ENCODE measurements at regions not wholly inside any gene's neighbourhood (a gene's known extent, or its start where the extent isn't known, plus 50 kb on each side); places are given as distances from the start of the nearest gene placed in this dataset.

GRCh38 chr14:97820781-97821180 is 1023.6 kb downstream of the VRK1 start:
- Histone ChIP-seq H3K79me2 (ENCODE audit: insufficient read depth) (no peaks in the 10 kb centered on the region), H3K9ac (no peak overlapping the region), H3K27me3 (ENCODE audit: insufficient read depth) (no peaks in the 10 kb centered on the region), H3K36me3 (replicated peaks in 1 of 2; ENCODE audit: control insufficient read depth in 1 of 2, insufficient read depth in 2 of 2, low read length in 1 of 2) (no peaks in the 10 kb centered on the region), H3K9me3 (0 out of 2 replicates have a peak, but pooled peaks cover 5% of the 10 kb centered on the region), H2AFZ (ENCODE audit: low read depth) (no peak overlapping the region), H3F3A (replicated peaks; ENCODE audit: insufficient read depth) (no peaks in the 10 kb centered on the region), H3K4me2 (no peak overlapping the region), H3K9me2 (no peaks in the 10 kb centered on the region), H3K4me1 (ENCODE audit: control insufficient read depth in 1 of 2, insufficient read depth in 2 of 2, low read depth in 1 of 2, low read length in 1 of 2) (no peaks in the 10 kb centered on the region), H3K4me3 (ENCODE audit: low read depth in 2 of 2, low read length in 1 of 2) (no peak overlapping the region), H4K20me1 (ENCODE audit: insufficient read depth) (no peaks in the 10 kb centered on the region), H3K27ac (ENCODE audit: low read depth in 2 of 2, low read length in 1 of 2) (no peak overlapping the region)
- CTCF ChIA-PET, result no interaction called here
- WGBS (ENCODE audit: low lambda C conversion rate), result 0% methylated on average over 2 of the region's 2 CpGs
- no peak for TF ChIP-seq CHD2 (IDR thresholded peaks at IDR 0.05; ENCODE audit: low read length, partially characterized antibody)
- TF ChIP-seq, protein P1, sequence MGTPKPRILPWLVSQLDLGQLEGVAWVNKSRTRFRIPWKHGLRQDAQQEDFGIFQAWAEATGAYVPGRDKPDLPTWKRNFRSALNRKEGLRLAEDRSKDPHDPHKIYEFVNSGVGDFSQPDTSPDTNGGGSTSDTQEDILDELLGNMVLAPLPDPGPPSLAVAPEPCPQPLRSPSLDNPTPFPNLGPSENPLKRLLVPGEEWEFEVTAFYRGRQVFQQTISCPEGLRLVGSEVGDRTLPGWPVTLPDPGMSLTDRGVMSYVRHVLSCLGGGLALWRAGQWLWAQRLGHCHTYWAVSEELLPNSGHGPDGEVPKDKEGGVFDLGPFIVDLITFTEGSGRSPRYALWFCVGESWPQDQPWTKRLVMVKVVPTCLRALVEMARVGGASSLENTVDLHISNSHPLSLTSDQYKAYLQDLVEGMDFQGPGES (IDR thresholded peaks at IDR 0.05; ENCODE audit: low read depth, low read length), result no peak
- TF ChIP-seq ELF1 (IDR thresholded peaks at IDR 0.05), result no peak
- TF ChIP-seq FOXJ3 (CRISPR knock-in tag; IDR thresholded peaks at IDR 0.05), result no peak
- TF ChIP-seq FOSL2 (IDR thresholded peaks at IDR 0.05; ENCODE audit: borderline replicate concordance, low read depth), result no peak
- POLR2A ChIA-PET, result no interaction called here
- no peak for DNase-seq

GRCh38 chr14:97824218-97824617 is 1027.0 kb downstream of the VRK1 start:
- DNase-seq, result no peak
- ChIA-PET CTCF (no interaction called here), POLR2A (no interaction called here)
- Histone ChIP-seq H3K4me2 (no peak overlapping the region), H3K9me3 (0 out of 2 replicates have a peak, but pooled peaks cover 5% of the 10 kb centered on the region), H3K36me3 (replicated peaks in 1 of 2; ENCODE audit: control insufficient read depth in 1 of 2, insufficient read depth in 2 of 2, low read length in 1 of 2) (no peaks in the 10 kb centered on the region), H3K27me3 (ENCODE audit: insufficient read depth) (no peaks in the 10 kb centered on the region), H3K9ac (no peak overlapping the region), H2AFZ (ENCODE audit: low read depth) (no peak overlapping the region), H3K27ac (ENCODE audit: low read depth in 2 of 2, low read length in 1 of 2) (no peak overlapping the region), H3K4me1 (ENCODE audit: control insufficient read depth in 1 of 2, insufficient read depth in 2 of 2, low read depth in 1 of 2, low read length in 1 of 2) (no peaks in the 10 kb centered on the region), H3F3A (replicated peaks; ENCODE audit: insufficient read depth) (no peaks in the 10 kb centered on the region), H4K20me1 (ENCODE audit: insufficient read depth) (no peaks in the 10 kb centered on the region), H3K79me2 (ENCODE audit: insufficient read depth) (no peaks in the 10 kb centered on the region), H3K4me3 (ENCODE audit: low read depth in 2 of 2, low read length in 1 of 2) (no peak overlapping the region), H3K9me2 (no peaks in the 10 kb centered on the region)
- TF ChIP-seq GATA2 (CRISPR knock-in tag; IDR thresholded peaks at IDR 0.05), result no peak
- WGBS (ENCODE audit: low lambda C conversion rate), result 0% methylated on average over 1 of the region's 1 CpG

DNA sequence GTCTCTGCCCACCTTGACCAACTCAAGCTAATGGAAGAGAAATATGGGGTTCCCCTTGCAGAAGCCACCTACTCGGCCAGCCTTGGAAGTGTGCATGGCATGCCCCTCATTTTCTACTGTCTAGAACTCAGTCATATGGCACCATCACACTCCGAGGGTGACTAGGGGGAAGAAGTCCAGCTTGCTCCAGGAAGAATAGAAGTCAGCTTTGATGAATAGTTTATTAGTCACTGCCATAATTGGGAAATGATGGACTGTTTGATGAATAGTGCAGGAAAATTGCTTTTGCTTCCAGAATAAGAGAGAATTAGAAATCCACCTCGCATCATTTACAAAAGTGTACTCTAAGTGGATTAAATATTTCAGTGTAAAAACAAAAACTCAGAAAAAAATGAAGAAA is 1030.6 kb downstream of the VRK1 start:
- Histone ChIP-seq H3K4me2 (no peak overlapping the region), H3F3A (replicated peaks; ENCODE audit: insufficient read depth) (no peaks in the 10 kb centered on the region), H3K9me2 (no peaks in the 10 kb centered on the region), H3K4me1 (ENCODE audit: control insufficient read depth in 1 of 2, insufficient read depth in 2 of 2, low read depth in 1 of 2, low read length in 1 of 2) (no peaks in the 10 kb centered on the region), H3K79me2 (ENCODE audit: insufficient read depth) (no peaks in the 10 kb centered on the region), H3K27ac (ENCODE audit: low read depth in 2 of 2, low read length in 1 of 2) (no peak overlapping the region), H3K4me3 (ENCODE audit: low read depth in 2 of 2, low read length in 1 of 2) (no peak overlapping the region), H3K27me3 (ENCODE audit: insufficient read depth) (no peaks in the 10 kb centered on the region), H3K9ac (no peak overlapping the region), H2AFZ (ENCODE audit: low read depth) (no peak overlapping the region), H4K20me1 (ENCODE audit: insufficient read depth) (no peaks in the 10 kb centered on the region), H3K9me3 (0 out of 2 replicates have a peak, but pooled peaks cover 5% of the 10 kb centered on the region), H3K36me3 (replicated peaks in 1 of 2; ENCODE audit: control insufficient read depth in 1 of 2, insufficient read depth in 2 of 2, low read length in 1 of 2) (no peaks in the 10 kb centered on the region)
- ChIA-PET CTCF (no interaction called here), POLR2A (no interaction called here)
- TF ChIP-seq TCF12 (IDR thresholded peaks at IDR 0.05) (no peak), EP300 (IDR thresholded peaks at IDR 0.05; ENCODE audit: borderline replicate concordance in 1 of 2, low read depth in 1 of 2, low read length in 1 of 2) (no peak), SIN3A (IDR thresholded peaks at IDR 0.05; ENCODE audit: borderline replicate concordance, low read depth, low read length) (no peak), MEF2A (IDR thresholded peaks at IDR 0.05; ENCODE audit: borderline replicate concordance, low read depth) (no peak), JUND (IDR thresholded peaks at IDR 0.05) (no peak), TAF1 (IDR thresholded peaks at IDR 0.05; ENCODE audit: borderline replicate concordance, low read depth, low read length) (no peak), CHD2 (IDR thresholded peaks at IDR 0.05; ENCODE audit: low read length, partially characterized antibody) (no peak), ELF1 (IDR thresholded peaks at IDR 0.05) (no peak), GABPA (IDR thresholded peaks at IDR 0.05; ENCODE audit: low read depth) (no peak), YY1 (IDR thresholded peaks at IDR 0.05; ENCODE audit: low read depth) (no peak)
- TF ChIP-seq, protein P2, sequence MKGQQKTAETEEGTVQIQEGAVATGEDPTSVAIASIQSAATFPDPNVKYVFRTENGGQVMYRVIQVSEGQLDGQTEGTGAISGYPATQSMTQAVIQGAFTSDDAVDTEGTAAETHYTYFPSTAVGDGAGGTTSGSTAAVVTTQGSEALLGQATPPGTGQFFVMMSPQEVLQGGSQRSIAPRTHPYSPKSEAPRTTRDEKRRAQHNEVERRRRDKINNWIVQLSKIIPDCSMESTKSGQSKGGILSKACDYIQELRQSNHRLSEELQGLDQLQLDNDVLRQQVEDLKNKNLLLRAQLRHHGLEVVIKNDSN (IDR thresholded peaks at IDR 0.05; ENCODE audit: borderline replicate concordance, low read depth), result no peak
- TF ChIP-seq, protein P3, sequence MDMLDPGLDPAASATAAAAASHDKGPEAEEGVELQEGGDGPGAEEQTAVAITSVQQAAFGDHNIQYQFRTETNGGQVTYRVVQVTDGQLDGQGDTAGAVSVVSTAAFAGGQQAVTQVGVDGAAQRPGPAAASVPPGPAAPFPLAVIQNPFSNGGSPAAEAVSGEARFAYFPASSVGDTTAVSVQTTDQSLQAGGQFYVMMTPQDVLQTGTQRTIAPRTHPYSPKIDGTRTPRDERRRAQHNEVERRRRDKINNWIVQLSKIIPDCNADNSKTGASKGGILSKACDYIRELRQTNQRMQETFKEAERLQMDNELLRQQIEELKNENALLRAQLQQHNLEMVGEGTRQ (IDR thresholded peaks at IDR 0.05; ENCODE audit: borderline replicate concordance, low read depth, low read length), result no peak
- WGBS (ENCODE audit: low lambda C conversion rate), result 0% methylated on average over 3 of the region's 3 CpGs
- DNase-seq, result no peak

All from SK-N-SH (cell line).